Mesenchymal stem cell (in vitro differentiated cells and primary cell): ENCODE measurements at regions not wholly inside any gene's neighbourhood (a gene's known extent, or its start where the extent isn't known, plus 50 kb on each side); places are given as distances from the start of the nearest gene placed in this dataset.

Experiments used
- DNase-seq: peaks from one replicate; pipeline ENCODE4 v3.0.0-alpha.2; 2013
- H2AFZ ChIP-seq: one replicate; pipeline ENCODE4 v1.6.1; 2013; ENCODE audit warnings: low read depth, mild to moderate bottlenecking, control low read depth, inconsistent platforms, low read length, moderate library complexity
- H2AK5ac ChIP-seq: 2 replicates; pipeline ENCODE4 v1.6.1; 2013; ENCODE audit warnings: low read length, moderate library complexity, mild to moderate bottlenecking, inconsistent platforms; ENCODE audit not compliant: severe bottlenecking
- H2BK120ac ChIP-seq: one replicate; pipeline ENCODE4 v1.6.1; 2013; ENCODE audit warnings: low read depth, mild to moderate bottlenecking, inconsistent platforms, low read length, moderate library complexity
- H2BK12ac ChIP-seq, 2 experiments: one replicate each; pipeline ENCODE4 v1.6.1; 2013; ENCODE audit warnings: inconsistent platforms in 2 of 2, low read length in 2 of 2, mild to moderate bottlenecking in 2 of 2, moderate library complexity in 2 of 2, control low read depth in 1 of 2
- H2BK15ac ChIP-seq: one replicate; pipeline ENCODE4 v1.6.1; 2013; ENCODE audit warnings: mild to moderate bottlenecking, low read depth, inconsistent platforms; ENCODE audit not compliant: poor library complexity, severe bottlenecking
- H2BK5ac ChIP-seq: 2 replicates; pipeline ENCODE4 v1.6.1; 2013; ENCODE audit warnings: low read depth, mild to moderate bottlenecking, low read length, control low read depth, inconsistent platforms; ENCODE audit not compliant: poor library complexity, severe bottlenecking
- H3K14ac ChIP-seq, 2 experiments: one replicate each; pipeline ENCODE4 v1.6.1; 2013; ENCODE audit warnings: inconsistent platforms in 2 of 2, low read length in 2 of 2, control low read depth in 1 of 2, mild to moderate bottlenecking in 1 of 2, moderate library complexity in 1 of 2
- H3K18ac ChIP-seq, 2 experiments: one replicate each; pipeline ENCODE4 v1.6.1; 2013; ENCODE audit warnings: inconsistent platforms in 2 of 2, low read length in 2 of 2, control low read depth in 1 of 2, low read depth in 1 of 2, mild to moderate bottlenecking in 1 of 2
- H3K23ac ChIP-seq, 2 experiments: one replicate each; pipeline ENCODE4 v1.6.1; 2013; ENCODE audit warnings: inconsistent platforms in 2 of 2, low read length in 2 of 2, mild to moderate bottlenecking in 2 of 2, moderate library complexity in 2 of 2, control low read depth in 1 of 2
- H3K27ac ChIP-seq: 2 replicates; pipeline ENCODE4 v1.5.1; 2013; ENCODE audit warnings: mild to moderate bottlenecking, moderate library complexity, low read length, control low read depth, inconsistent platforms; ENCODE audit not compliant: poor library complexity, severe bottlenecking
- H3K27me3 ChIP-seq, 2 experiments: 2 replicates each; pipeline versions ENCODE4 v1.6.1 to v1.7.0; 2013; ENCODE audit warnings: low read length in 2 of 2, mild to moderate bottlenecking in 2 of 2, moderate library complexity in 2 of 2, control low read depth in 1 of 2, inconsistent platforms in 1 of 2; ENCODE audit not compliant: control insufficient read depth in 1 of 2, insufficient read depth in 1 of 2
- H3K36me3 ChIP-seq, 2 experiments: 2 replicates each; pipeline versions ENCODE4 v1.6.1 to v1.7.0; 2013; ENCODE audit warnings: low read length in 2 of 2, control low read depth in 1 of 2, inconsistent platforms in 1 of 2, low read depth in 1 of 2, mild to moderate bottlenecking in 1 of 2; ENCODE audit not compliant: insufficient read depth in 2 of 2, control insufficient read depth in 1 of 2
- H3K4ac ChIP-seq, 2 experiments: one replicate each; pipeline ENCODE4 v1.6.1; 2013; ENCODE audit warnings: inconsistent platforms in 2 of 2, low read length in 2 of 2, mild to moderate bottlenecking in 2 of 2, moderate library complexity in 2 of 2, control low read depth in 1 of 2, low read depth in 1 of 2
- H3K4me1 ChIP-seq: 2 replicates; pipeline ENCODE4 v1.6.1; 2013; ENCODE audit warnings: low read depth, low read length, control low read depth; ENCODE audit not compliant: control insufficient read depth, insufficient read depth
- H3K4me2 ChIP-seq: 2 replicates; pipeline ENCODE4 v1.6.1; 2013; ENCODE audit warnings: low read length, mild to moderate bottlenecking, inconsistent platforms; ENCODE audit not compliant: poor library complexity, severe bottlenecking
- H3K4me3 ChIP-seq, 2 experiments: 2 replicates each; pipeline versions ENCODE4 v1.5.1 to v1.7.0; 2013; ENCODE audit warnings: low read length in 2 of 2, mild to moderate bottlenecking in 2 of 2, control low read depth in 1 of 2, low read depth in 1 of 2; ENCODE audit not compliant: insufficient read depth in 1 of 2
- H3K79me1 ChIP-seq: replicated peaks from 2 replicates; pipeline ENCODE4 v1.6.1; 2013; ENCODE audit warnings: mild to moderate bottlenecking, control low read depth, low read length, inconsistent platforms; ENCODE audit not compliant: poor library complexity, severe bottlenecking
- H3K9ac ChIP-seq: 2 replicates; pipeline ENCODE4 v1.7.0; 2013; ENCODE audit warnings: mild to moderate bottlenecking, low read length, moderate library complexity
- H3K9me3 ChIP-seq: 2 replicates; pipeline ENCODE4 v1.7.0; 2013; ENCODE audit warnings: mild to moderate bottlenecking, low read length; ENCODE audit not compliant: control insufficient read depth
- H4K8ac ChIP-seq: one replicate; pipeline ENCODE4 v1.6.1; 2013; ENCODE audit warnings: inconsistent platforms, mild to moderate bottlenecking, low read length, moderate library complexity
- H4K91ac ChIP-seq: one replicate; pipeline ENCODE4 v1.6.1; 2013; ENCODE audit warnings: mild to moderate bottlenecking, low read length, inconsistent platforms
- WGBS: methylation state at CpG from one replicate; pipeline ENCODE4 v1.1.7; 2013; ENCODE audit warnings: mixed read lengths; 5-methylcytosine and 5-hydroxymethylcytosine counted together

DNA sequence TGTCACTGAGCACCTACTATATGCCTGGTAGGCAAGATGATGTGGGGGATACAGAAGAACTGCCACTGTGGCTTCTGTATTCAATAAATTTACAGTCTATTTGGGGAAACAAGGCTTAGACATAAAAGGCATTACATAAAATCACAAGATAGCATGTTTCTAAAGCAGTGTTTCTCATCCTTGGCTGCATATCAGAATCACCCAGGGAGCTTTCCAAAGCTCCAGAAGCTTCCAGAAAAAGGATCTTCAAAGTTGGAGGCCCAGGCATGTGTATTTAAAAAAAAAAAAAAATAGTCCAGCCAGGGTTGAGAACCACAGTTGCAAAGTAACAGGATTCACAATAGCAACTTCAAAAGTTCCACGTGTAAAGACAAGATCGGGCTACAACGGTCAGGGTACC lies 112.4 kb upstream of the SPACA1 start:
- Histone ChIP-seq H3K18ac (no peak overlapping the region), H3K14ac (no peak overlapping the region), H2BK15ac (no peak overlapping the region), H4K91ac (no peak overlapping the region), H3K27ac (no peak overlapping the region), H4K8ac (no peak overlapping the region), H2BK120ac (no peak overlapping the region), H3K79me1 (no peaks in the 10 kb centered on the region), H2BK5ac (no peak overlapping the region), H2BK12ac (no peak overlapping the region), H2AK5ac (no peak overlapping the region), H3K9ac (no peak overlapping the region), H3K4ac (no peak overlapping the region), H3K9me3 (no peaks in the 10 kb centered on the region), H3K4me1 (no peaks in the 10 kb centered on the region), H2AFZ (no peak overlapping the region), H3K36me3 (no peaks in the 10 kb centered on the region), H3K4me3 (no peak overlapping the region), H3K23ac (no peak overlapping the region), H3K27me3 (peaks cover 0 to 23% of the 10 kb centered on the region in 2 experiments), H3K4me2 (no peak overlapping the region)
- DNase-seq: no peak
- WGBS: 92% methylated on average over 3 of the region's 3 CpGs

- Histone ChIP-seq H2BK120ac (no peak overlapping the region), H3K23ac (no peak overlapping the region), H3K9ac (no peak overlapping the region), H3K4ac (no peak overlapping the region), H3K4me3 (no peak overlapping the region), H3K4me1 (peaks cover 2% of the 10 kb centered on the region), H2BK5ac (no peak overlapping the region), H3K9me3 (no peaks in the 10 kb centered on the region), H2AK5ac (no peak overlapping the region), H4K8ac (no peak overlapping the region), H2BK12ac (no peak overlapping the region), H3K18ac (no peak overlapping the region), H3K79me1 (no peaks in the 10 kb centered on the region), H4K91ac (no peak overlapping the region), H3K14ac (no peak overlapping the region), H3K36me3 (no peaks in the 10 kb centered on the region), H3K27me3 (peaks cover 0 to 23% of the 10 kb centered on the region in 2 experiments), H2BK15ac (no peak overlapping the region), H3K27ac (no peak overlapping the region), H3K4me2 (no peak overlapping the region), H2AFZ (no peak overlapping the region)
- no peak for DNase-seq
- WGBS: 52% methylated on average over 5 of the region's 5 CpGs
These were observed 115.3 kb upstream of the SPACA1 start for GRCh38 chr6:87932361-87932760.

- Histone ChIP-seq H3K9me3 (no peaks in the 10 kb centered on the region), H2BK5ac (no peak overlapping the region), H3K4ac (no peak overlapping the region), H3K4me2 (no peak overlapping the region), H4K91ac (no peak overlapping the region), H2BK12ac (no peak overlapping the region), H2BK15ac (no peak overlapping the region), H3K4me1 (peaks cover 7% of the 10 kb centered on the region), H3K18ac (no peak overlapping the region), H3K27ac (no peak overlapping the region), H2AFZ (peak overlapping the region; percentile 86), H3K9ac (peak overlapping the region; percentile 41), H2AK5ac (no peak overlapping the region), H4K8ac (no peak overlapping the region), H3K4me3 (peak overlapping the region in 1 of 2 experiments; percentile 12), H3K27me3 (peaks cover 0 to 35% of the 10 kb centered on the region in 2 experiments), H2BK120ac (no peak overlapping the region), H3K79me1 (no peaks in the 10 kb centered on the region), H3K14ac (no peak overlapping the region), H3K23ac (no peak overlapping the region), H3K36me3 (no peaks in the 10 kb centered on the region)
- 17% methylated on average over 4 of the region's 6 CpGs for WGBS
- DNase-seq: peak; percentile 82
These were observed 117.8 kb upstream of the SPACA1 start for GRCh38 chr6:87929843-87930288.

DNA sequence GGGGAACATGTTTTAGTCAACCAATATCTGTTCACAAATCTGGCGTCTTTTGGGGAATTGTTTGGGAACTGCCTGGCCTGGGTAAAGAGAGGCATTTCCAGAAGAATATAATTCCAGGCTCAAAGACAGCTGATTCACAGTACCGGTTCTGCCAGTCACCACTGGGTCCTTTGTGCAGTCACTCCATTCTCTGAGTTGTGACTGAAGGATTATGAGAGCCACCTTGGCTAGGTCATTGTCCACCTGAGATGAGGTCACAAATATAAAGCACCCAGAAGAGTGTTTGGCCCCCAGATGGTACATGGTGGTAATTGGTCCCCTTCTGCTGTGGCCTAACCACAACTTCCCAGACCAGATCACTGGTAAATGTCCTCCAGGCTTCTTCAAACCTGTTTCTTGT lies 121.0 kb upstream of the SPACA1 start:
- Histone ChIP-seq H3K23ac (no peak overlapping the region), H3K4me1 (peaks cover 10% of the 10 kb centered on the region), H2BK15ac (no peak overlapping the region), H3K27ac (no peak overlapping the region), H3K4me3 (no peak overlapping the region), H3K14ac (no peak overlapping the region), H2BK5ac (no peak overlapping the region), H3K9me3 (no peaks in the 10 kb centered on the region), H3K4me2 (no peak overlapping the region), H3K9ac (no peak overlapping the region), H2BK120ac (no peak overlapping the region), H3K18ac (no peak overlapping the region), H3K4ac (no peak overlapping the region), H3K27me3 (peaks cover 0 to 22% of the 10 kb centered on the region in 2 experiments), H3K79me1 (no peaks in the 10 kb centered on the region), H4K91ac (no peak overlapping the region), H2BK12ac (no peak overlapping the region), H2AFZ (no peak overlapping the region), H2AK5ac (no peak overlapping the region), H4K8ac (no peak overlapping the region), H3K36me3 (no peaks in the 10 kb centered on the region)
- WGBS: 100% methylated on average over 2 of the region's 2 CpGs
- no peak for DNase-seq
